DND-41 (cell line): ENCODE measurements at regions not wholly inside any gene's neighbourhood (a gene's known extent, or its start where the extent isn't known, plus 50 kb on each side); places are given as distances from the start of the nearest gene placed in this dataset.

Experiments
- EZH2 ChIP-seq: IDR thresholded peaks from 3 replicates; pipeline ENCODE4 v1.6.1; 2012; ENCODE audit warnings: borderline replicate concordance, low read depth, mild to moderate bottlenecking, moderate library complexity, low read length, inconsistent platforms; ENCODE audit not compliant: severe bottlenecking
- TF ChIP-seq, protein P1 (sequence below): IDR thresholded peaks from 2 replicates; pipeline ENCODE4 v1.5.1; 2012; ENCODE audit warnings: borderline replicate concordance, low read length, moderate library complexity, mild to moderate bottlenecking; ENCODE audit not compliant: poor library complexity, severe bottlenecking; ENCODE audit errors: extremely low read depth

DNA sequence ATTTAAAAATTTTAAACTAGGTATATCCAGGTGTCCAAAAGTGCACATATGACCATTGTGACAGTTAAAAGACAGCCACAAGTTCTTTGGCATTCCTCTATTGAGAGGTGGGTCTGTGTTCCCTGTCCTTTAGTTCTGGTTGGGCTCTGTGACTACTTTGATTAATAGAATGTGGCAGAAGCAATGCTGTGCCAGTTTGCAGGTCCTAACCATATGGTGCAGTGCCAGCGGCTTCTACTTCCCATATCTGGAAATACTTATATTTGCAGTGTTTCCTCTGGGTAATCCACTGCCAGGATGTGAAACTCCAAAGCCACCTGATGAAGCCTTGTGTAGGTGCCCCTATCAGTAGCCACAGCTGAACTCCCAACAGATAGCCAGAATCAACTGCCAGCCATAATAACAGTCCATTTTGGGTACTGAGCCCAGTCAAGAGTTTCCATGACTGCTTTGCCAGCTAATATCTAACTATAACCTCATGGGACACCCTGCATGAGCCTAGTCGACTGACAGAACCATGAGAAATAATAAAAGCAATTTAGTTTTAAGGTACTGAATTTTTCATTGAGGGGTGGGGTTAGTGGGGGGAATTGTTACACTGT, 361.0 kb upstream of the SEMA6A start:
- TF ChIP-seq, protein P1, sequence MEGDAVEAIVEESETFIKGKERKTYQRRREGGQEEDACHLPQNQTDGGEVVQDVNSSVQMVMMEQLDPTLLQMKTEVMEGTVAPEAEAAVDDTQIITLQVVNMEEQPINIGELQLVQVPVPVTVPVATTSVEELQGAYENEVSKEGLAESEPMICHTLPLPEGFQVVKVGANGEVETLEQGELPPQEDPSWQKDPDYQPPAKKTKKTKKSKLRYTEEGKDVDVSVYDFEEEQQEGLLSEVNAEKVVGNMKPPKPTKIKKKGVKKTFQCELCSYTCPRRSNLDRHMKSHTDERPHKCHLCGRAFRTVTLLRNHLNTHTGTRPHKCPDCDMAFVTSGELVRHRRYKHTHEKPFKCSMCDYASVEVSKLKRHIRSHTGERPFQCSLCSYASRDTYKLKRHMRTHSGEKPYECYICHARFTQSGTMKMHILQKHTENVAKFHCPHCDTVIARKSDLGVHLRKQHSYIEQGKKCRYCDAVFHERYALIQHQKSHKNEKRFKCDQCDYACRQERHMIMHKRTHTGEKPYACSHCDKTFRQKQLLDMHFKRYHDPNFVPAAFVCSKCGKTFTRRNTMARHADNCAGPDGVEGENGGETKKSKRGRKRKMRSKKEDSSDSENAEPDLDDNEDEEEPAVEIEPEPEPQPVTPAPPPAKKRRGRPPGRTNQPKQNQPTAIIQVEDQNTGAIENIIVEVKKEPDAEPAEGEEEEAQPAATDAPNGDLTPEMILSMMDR = no peak
- no peak for TF ChIP-seq EZH2
